GM12878 (cell line): ENCODE measurements at regions not wholly inside any gene's neighbourhood (a gene's known extent, or its start where the extent isn't known, plus 50 kb on each side); places are given as distances from the start of the nearest gene placed in this dataset.

Source experiments
- CEBPB ChIP-seq, 2 experiments: fragments of 150-350 bp in 1 of 2; IDR thresholded peaks; 2 replicates each; pipeline ENCODE4 v1.6.1; 2012 to 2014; ENCODE audit warnings: low read depth in 2 of 2, low read length in 2 of 2, borderline replicate concordance in 1 of 2, inconsistent platforms in 1 of 2
- HDAC2 ChIP-seq: fragments of 200-600 bp; sonication (generic); IDR thresholded peaks from 2 replicates; pipeline ENCODE4 v1.6.1; 2017
- JUND ChIP-seq: IDR thresholded peaks from 2 replicates; pipeline ENCODE4 v1.6.1; 2012; ENCODE audit warnings: low read depth, mild to moderate bottlenecking, low read length, improper control_type of control experiment, moderate library complexity
- NR2C2 ChIP-seq: IDR thresholded peaks from 2 replicates; pipeline ENCODE4 v1.6.1; 2011; ENCODE audit warnings: borderline replicate concordance, low read depth; ENCODE audit not compliant: control insufficient read depth, insufficient read length
- POLR2A ChIP-seq: IDR thresholded peaks from 2 replicates; pipeline ENCODE4 v1.6.1; 2011; ENCODE audit warnings: low read depth, mild to moderate bottlenecking, low read length
- SIX5 ChIP-seq: IDR thresholded peaks from 2 replicates; pipeline ENCODE4 v1.6.1; 2011; ENCODE audit warnings: mild to moderate bottlenecking, low read depth, low read length, moderate library complexity; ENCODE audit not compliant: severe bottlenecking
- SMAD5 ChIP-seq: IDR thresholded peaks from 2 replicates; pipeline ENCODE4 v1.6.1; 2016; ENCODE audit warnings: antibody characterized with exemption, low read depth
- TAF1 ChIP-seq: IDR thresholded peaks from 2 replicates; pipeline ENCODE4 v1.6.1; 2011; ENCODE audit warnings: mild to moderate bottlenecking, low read depth, low read length, borderline replicate concordance
- TF ChIP-seq, protein P1 (sequence below): fragments of 450-650 bp; formaldehyde crosslinking; IDR thresholded peaks from 2 replicates; pipeline ENCODE4 v1.5.0; 2022; ENCODE audit warnings: mild to moderate bottlenecking, missing genetic modification characterization
- TF ChIP-seq, protein P2 (sequence below): fragments of 450-650 bp; IDR thresholded peaks from 2 replicates; pipeline ENCODE4 v1.6.1; 2017; ENCODE audit warnings: borderline replicate concordance
- TF ChIP-seq, protein P3 (sequence below), 3 experiments: IDR thresholded peaks in 2 of 3; conservative IDR thresholded peaks in 1 of 3; 2 replicates each; pipeline ENCODE4 v1.5.1; 2011; ENCODE audit warnings: low read depth in 3 of 3, low read length in 3 of 3, mild to moderate bottlenecking in 3 of 3, control low read depth in 2 of 3, moderate library complexity in 2 of 3, inconsistent platforms in 1 of 3, mixed read lengths in 1 of 3; ENCODE audit not compliant: control insufficient read depth in 2 of 3, insufficient read depth in 1 of 3; ENCODE audit errors: extremely low read depth in 1 of 3
- TF ChIP-seq, protein P4 (sequence below): IDR thresholded peaks from 2 replicates; pipeline ENCODE4 v1.6.1; 2012; ENCODE audit warnings: low read depth, low read length, improper control_type of control experiment

DNA sequence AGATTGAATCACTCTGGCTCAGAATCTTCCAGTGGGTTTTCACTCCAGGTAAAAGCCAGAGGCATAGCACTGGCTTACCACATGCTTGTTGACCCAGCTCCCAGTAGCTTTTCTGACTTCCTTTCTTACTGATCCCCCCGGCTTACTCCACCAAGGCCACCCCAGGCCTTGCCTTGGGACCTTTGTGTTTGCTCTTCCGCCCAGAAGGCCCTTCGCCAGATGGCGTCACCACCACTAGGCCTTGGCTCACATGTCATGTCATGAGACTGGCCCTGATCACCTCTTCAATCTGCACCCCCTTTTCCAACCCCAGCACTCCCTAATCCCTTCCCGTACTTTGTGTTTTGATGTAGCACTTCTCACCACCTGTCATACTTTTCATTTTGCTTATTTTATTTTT, 98.5 kb upstream of the UMPS start:
- TF ChIP-seq POLR2A (no peak), HDAC2 (no peak), SIX5 (no peak), CEBPB (IDR thresholded peaks at IDR 0.05; ENCODE audit: borderline replicate concordance in 1 of 2, low read depth in 2 of 2, low read length in 2 of 2) (no peak), JUND (no peak), NR2C2 (no peak), TAF1 (no peak), SMAD5 (no peak)
- TF ChIP-seq, protein P1, sequence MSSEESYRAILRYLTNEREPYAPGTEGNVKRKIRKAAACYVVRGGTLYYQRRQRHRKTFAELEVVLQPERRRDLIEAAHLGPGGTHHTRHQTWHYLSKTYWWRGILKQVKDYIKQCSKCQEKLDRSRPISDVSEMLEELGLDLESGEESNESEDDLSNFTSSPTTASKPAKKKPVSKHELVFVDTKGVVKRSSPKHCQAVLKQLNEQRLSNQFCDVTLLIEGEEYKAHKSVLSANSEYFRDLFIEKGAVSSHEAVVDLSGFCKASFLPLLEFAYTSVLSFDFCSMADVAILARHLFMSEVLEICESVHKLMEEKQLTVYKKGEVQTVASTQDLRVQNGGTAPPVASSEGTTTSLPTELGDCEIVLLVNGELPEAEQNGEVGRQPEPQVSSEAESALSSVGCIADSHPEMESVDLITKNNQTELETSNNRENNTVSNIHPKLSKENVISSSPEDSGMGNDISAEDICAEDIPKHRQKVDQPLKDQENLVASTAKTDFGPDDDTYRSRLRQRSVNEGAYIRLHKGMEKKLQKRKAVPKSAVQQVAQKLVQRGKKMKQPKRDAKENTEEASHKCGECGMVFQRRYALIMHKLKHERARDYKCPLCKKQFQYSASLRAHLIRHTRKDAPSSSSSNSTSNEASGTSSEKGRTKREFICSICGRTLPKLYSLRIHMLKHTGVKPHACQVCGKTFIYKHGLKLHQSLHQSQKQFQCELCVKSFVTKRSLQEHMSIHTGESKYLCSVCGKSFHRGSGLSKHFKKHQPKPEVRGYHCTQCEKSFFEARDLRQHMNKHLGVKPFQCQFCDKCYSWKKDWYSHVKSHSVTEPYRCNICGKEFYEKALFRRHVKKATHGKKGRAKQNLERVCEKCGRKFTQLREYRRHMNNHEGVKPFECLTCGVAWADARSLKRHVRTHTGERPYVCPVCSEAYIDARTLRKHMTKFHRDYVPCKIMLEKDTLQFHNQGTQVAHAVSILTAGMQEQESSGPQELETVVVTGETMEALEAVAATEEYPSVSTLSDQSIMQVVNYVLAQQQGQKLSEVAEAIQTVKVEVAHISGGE (CRISPR knock-in tag), result no peak
- TF ChIP-seq, protein P2, sequence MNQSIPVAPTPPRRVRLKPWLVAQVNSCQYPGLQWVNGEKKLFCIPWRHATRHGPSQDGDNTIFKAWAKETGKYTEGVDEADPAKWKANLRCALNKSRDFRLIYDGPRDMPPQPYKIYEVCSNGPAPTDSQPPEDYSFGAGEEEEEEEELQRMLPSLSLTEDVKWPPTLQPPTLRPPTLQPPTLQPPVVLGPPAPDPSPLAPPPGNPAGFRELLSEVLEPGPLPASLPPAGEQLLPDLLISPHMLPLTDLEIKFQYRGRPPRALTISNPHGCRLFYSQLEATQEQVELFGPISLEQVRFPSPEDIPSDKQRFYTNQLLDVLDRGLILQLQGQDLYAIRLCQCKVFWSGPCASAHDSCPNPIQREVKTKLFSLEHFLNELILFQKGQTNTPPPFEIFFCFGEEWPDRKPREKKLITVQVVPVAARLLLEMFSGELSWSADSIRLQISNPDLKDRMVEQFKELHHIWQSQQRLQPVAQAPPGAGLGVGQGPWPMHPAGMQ, result no peak
- TF ChIP-seq, protein P3, sequence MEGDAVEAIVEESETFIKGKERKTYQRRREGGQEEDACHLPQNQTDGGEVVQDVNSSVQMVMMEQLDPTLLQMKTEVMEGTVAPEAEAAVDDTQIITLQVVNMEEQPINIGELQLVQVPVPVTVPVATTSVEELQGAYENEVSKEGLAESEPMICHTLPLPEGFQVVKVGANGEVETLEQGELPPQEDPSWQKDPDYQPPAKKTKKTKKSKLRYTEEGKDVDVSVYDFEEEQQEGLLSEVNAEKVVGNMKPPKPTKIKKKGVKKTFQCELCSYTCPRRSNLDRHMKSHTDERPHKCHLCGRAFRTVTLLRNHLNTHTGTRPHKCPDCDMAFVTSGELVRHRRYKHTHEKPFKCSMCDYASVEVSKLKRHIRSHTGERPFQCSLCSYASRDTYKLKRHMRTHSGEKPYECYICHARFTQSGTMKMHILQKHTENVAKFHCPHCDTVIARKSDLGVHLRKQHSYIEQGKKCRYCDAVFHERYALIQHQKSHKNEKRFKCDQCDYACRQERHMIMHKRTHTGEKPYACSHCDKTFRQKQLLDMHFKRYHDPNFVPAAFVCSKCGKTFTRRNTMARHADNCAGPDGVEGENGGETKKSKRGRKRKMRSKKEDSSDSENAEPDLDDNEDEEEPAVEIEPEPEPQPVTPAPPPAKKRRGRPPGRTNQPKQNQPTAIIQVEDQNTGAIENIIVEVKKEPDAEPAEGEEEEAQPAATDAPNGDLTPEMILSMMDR (IDR thresholded peaks at IDR 0.05 in 2 of 3, conservative IDR thresholded peaks at IDR 0.05 in 1 of 3; ENCODE audit: control insufficient read depth in 2 of 3, extremely low read depth in 1 of 3, insufficient read depth in 1 of 3, low read depth in 3 of 3, low read length in 3 of 3), result no peak
- TF ChIP-seq, protein P4, sequence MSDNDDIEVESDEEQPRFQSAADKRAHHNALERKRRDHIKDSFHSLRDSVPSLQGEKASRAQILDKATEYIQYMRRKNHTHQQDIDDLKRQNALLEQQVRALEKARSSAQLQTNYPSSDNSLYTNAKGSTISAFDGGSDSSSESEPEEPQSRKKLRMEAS, result no peak
